ENCODE measurements at regions not wholly inside any gene's neighbourhood (a gene's known extent, or its start where the extent isn't known, plus 50 kb on each side); places are given as distances from the start of the nearest gene placed in this dataset.

DNA sequence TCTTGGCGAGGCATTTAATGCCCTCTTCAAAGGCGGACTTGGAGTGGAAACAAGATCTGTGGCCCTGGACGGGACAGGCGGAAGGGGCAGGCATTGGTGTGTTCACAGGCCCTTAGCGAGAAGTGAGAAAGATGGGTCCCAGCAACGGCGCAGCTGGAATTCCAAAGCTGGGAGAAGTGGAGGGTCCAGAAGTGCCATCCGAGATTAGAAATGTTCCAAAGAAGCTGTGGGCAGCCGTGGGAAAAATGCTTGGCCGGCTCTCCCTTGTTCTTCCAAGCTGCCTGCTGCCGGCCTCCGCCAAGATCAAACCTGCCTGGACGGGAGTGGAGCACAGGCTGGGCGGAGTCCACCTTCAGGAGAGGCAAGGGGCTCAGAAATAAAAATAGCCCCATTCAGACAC, 69.4 kb upstream of the ACTRT2 start:
- DNase-seq (ENCODE audit: low spot score in 2 of 2) = no peak
- H3K4me1 ChIP-seq = peaks cover 4 to 9% of the 10 kb centered on the region in 2 donors
- TF ChIP-seq, protein P1, sequence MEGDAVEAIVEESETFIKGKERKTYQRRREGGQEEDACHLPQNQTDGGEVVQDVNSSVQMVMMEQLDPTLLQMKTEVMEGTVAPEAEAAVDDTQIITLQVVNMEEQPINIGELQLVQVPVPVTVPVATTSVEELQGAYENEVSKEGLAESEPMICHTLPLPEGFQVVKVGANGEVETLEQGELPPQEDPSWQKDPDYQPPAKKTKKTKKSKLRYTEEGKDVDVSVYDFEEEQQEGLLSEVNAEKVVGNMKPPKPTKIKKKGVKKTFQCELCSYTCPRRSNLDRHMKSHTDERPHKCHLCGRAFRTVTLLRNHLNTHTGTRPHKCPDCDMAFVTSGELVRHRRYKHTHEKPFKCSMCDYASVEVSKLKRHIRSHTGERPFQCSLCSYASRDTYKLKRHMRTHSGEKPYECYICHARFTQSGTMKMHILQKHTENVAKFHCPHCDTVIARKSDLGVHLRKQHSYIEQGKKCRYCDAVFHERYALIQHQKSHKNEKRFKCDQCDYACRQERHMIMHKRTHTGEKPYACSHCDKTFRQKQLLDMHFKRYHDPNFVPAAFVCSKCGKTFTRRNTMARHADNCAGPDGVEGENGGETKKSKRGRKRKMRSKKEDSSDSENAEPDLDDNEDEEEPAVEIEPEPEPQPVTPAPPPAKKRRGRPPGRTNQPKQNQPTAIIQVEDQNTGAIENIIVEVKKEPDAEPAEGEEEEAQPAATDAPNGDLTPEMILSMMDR (IDR thresholded peaks at IDR 0.05) = no peak
- no peaks in the 10 kb centered on the region for H3K27me3 ChIP-seq
- peak overlapping the region in 1 of 2 donors; percentile 27 for H3K27ac ChIP-seq
- H3K36me3 ChIP-seq = no peaks in the 10 kb centered on the region
- peaks cover 0 to 1% of the 10 kb centered on the region in 2 donors for H3K9me3 ChIP-seq
- intact Hi-C loops (cut with DNase I) = no loop called here
- no peak overlapping the region for H3K4me3 ChIP-seq

DNA sequence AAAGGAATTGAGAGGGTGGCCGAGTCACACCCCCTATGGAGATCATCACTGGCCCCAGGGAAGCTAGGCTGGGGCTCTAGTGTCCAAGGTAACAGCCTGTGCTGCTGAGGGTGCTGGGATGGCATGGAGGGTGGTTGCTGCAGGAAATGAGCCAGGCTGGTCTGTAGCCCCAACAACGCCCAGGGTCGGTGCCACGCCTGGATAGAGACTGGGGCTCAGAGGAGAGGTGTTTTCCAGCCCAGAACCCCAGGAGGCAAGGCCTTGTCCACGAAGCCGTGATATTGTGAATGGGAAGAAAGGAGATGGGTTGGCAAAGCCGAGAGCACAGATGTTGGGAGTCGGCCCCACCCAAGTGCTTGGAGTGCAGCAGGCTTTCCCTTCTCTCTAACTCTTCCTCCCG, 68.9 kb upstream of the ACTRT2 start:
- H3K27ac ChIP-seq = no peak overlapping the region
- no peak for DNase-seq (ENCODE audit: low spot score in 2 of 2)
- no peak overlapping the region for H3K4me3 ChIP-seq
- peaks cover 0 to 6% of the 10 kb centered on the region in 2 donors for H3K9me3 ChIP-seq
- TF ChIP-seq, protein P1 (IDR thresholded peaks at IDR 0.05) = no peak
- peaks cover 4 to 9% of the 10 kb centered on the region in 2 donors for H3K4me1 ChIP-seq
- no peaks in the 10 kb centered on the region for H3K27me3 ChIP-seq
- intact Hi-C loops (cut with DNase I) = no loop called here
- no peaks in the 10 kb centered on the region for H3K36me3 ChIP-seq

DNA sequence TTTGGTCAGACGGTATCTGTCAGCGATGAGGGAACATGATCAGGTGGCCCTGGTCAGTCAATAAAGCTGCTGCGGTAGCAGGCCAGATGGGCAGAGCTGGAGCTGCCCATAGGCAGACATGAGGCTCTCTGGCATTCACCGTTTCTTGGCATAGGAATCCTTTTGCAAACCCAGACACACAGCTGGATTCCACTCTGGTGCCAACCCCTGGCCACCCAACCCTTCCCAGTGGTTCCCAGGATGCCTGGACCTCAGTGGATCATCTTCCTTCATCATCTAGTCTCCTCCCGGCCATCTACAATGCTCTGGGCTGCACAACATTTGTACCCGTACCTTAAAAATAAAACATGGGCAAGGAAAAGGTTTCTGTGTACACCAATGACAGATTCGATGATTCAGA, 68.3 kb upstream of the ACTRT2 start:
- TF ChIP-seq, protein P1 (IDR thresholded peaks at IDR 0.05) = no peak

DNA sequence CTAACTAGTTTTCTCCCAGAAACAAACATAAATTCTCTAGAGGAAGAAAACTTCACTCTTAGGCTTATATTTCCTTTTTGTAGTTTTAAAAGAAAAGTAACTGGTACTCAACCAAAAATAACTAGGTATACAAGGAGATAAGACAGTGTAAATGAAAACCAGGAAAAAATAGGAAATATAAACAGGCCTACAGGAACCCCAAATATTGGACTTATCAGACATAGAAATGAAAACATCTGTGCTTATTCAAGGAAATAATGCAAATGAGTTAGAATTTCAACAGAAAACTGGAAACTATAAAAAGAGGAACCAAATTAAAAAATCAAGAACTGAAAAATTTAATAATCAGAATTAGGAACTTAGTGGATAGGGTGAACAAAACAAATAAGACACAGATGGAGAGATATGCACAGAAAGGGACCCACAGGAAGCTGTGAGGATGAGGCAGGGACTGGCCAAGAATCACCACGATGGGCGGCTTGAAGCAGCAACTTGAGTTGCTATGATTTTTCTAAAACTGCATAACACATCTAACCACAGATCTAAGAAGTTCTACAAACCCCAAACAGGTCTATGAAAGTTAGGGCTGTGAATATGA, 67.5 kb upstream of the ACTRT2 start:
- intact Hi-C loops (cut with DNase I) = no loop called here
- Histone ChIP-seq H3K4me3 (no peak overlapping the region), H3K9me3 (peaks cover 6 to 18% of the 10 kb centered on the region in 2 donors), H3K4me1 (peaks cover 4 to 9% of the 10 kb centered on the region in 2 donors), H3K36me3 (no peaks in the 10 kb centered on the region), H3K27me3 (no peaks in the 10 kb centered on the region), H3K27ac (no peak overlapping the region)
- no peak for DNase-seq (ENCODE audit: low spot score in 2 of 2)
- TF ChIP-seq, protein P1 (IDR thresholded peaks at IDR 0.05) = no peak

More for the DNA sequence above, 68.3 kb upstream of the ACTRT2 start:
- intact Hi-C loops (cut with DNase I) = no loop called here
- H3K27ac ChIP-seq = no peak overlapping the region
- no peaks in the 10 kb centered on the region for H3K27me3 ChIP-seq
- peaks cover 4 to 9% of the 10 kb centered on the region in 2 donors for H3K4me1 ChIP-seq
- no peak for DNase-seq (ENCODE audit: low spot score in 2 of 2)
- H3K4me3 ChIP-seq = no peak overlapping the region
- H3K36me3 ChIP-seq = no peaks in the 10 kb centered on the region
- H3K9me3 ChIP-seq = peaks cover 2 to 13% of the 10 kb centered on the region in 2 donors

DNA sequence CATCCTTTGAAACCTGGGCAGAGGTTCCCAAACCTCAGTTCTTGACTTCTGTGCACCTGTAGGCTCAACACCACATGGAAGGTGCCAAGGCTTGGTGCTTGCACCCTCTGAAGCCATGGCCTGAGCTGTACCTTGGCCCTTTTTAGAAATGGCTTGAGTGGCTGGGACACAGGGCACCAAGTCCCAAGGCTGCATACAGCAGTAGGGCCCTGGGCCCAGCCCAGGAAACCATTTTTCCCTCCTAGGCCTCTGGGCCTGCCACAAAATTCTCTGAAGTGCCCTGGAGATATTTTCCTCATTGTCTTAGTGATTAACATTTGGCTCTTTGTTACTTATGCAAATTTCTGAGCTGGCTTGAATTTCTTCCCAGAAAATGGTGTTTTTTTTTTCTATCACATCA, 65.6 kb upstream of the ACTRT2 start:
- peaks cover 6 to 18% of the 10 kb centered on the region in 2 donors for H3K9me3 ChIP-seq
- no peak overlapping the region for H3K4me3 ChIP-seq
- TF ChIP-seq, protein P1 (IDR thresholded peaks at IDR 0.05) = no peak
- no peaks in the 10 kb centered on the region for H3K27me3 ChIP-seq
- no peak overlapping the region for H3K27ac ChIP-seq
- H3K36me3 ChIP-seq = no peaks in the 10 kb centered on the region
- no peak for DNase-seq (ENCODE audit: low spot score in 2 of 2)
- intact Hi-C loops (cut with DNase I) = no loop called here
- peaks cover 0 to 4% of the 10 kb centered on the region in 2 donors for H3K4me1 ChIP-seq

DNA sequence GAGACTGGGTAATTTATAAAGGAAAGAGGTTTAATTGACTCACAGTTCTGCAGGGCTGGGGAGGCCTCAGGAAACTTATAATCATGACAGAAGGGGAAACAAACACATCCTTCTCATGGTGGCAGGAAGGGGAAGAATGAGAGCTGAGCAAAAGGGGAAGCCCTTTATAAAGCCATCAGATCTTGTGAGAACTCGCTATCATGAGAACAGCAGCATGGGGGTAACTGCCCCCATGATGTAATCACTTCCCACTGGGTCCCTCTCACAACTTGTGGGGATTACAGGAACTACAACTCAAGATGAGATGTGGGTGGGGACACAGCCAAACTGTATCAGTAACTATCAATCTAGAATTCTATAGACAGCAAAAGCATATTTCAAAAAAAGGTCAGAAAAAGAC, 64.7 kb upstream of the ACTRT2 start:
- Histone ChIP-seq H3K27ac (no peak overlapping the region), H3K36me3 (no peaks in the 10 kb centered on the region), H3K27me3 (no peaks in the 10 kb centered on the region), H3K9me3 (peaks cover 6 to 18% of the 10 kb centered on the region in 2 donors), H3K4me3 (no peak overlapping the region), H3K4me1 (peaks cover 0 to 1% of the 10 kb centered on the region in 2 donors)
- intact Hi-C loops (cut with DNase I) = no loop called here
- no peak for DNase-seq (ENCODE audit: low spot score in 2 of 2)
- TF ChIP-seq, protein P1 (IDR thresholded peaks at IDR 0.05) = no peak
